ENCODE measurements at regions not wholly inside any gene's neighbourhood (a gene's known extent, or its start where the extent isn't known, plus 50 kb on each side); places are given as distances from the start of the nearest gene placed in this dataset.

GRCh38 chr13:34637636-34638035 is 304.4 kb upstream of the NBEA start:
- no peak overlapping the region for H3K27ac ChIP-seq
- no peak for TF ChIP-seq EP300 (IDR thresholded peaks at IDR 0.05)
- TF ChIP-seq POLR2AphosphoS5 (IDR thresholded peaks at IDR 0.05), result no peak
- no peak for TF ChIP-seq CTCF (IDR thresholded peaks at IDR 0.05)
- no peak for TF ChIP-seq POLR2A (IDR thresholded peaks at IDR 0.05)
- WGBS, 2 donors (ENCODE audit: low coverage in 1 of 2), result 84 to 100% methylated on average over 1 to 2 of the region's 2 CpGs
- no peaks in the 10 kb centered on the region for H3K36me3 ChIP-seq
- no peak overlapping the region for H3K4me3 ChIP-seq
- no peaks in the 10 kb centered on the region for H3K9me3 ChIP-seq
- ATAC-seq, result no peak
- no peaks in the 10 kb centered on the region for H3K27me3 ChIP-seq
- no peaks in the 10 kb centered on the region for H3K4me1 ChIP-seq

- H3K4me1 ChIP-seq, result no peaks in the 10 kb centered on the region
- ATAC-seq, result no peak
- TF ChIP-seq EP300 (IDR thresholded peaks at IDR 0.05), result no peak
- no peak for TF ChIP-seq POLR2A (IDR thresholded peaks at IDR 0.05)
- no peak for TF ChIP-seq POLR2AphosphoS5 (IDR thresholded peaks at IDR 0.05)
- H3K9me3 ChIP-seq, result no peaks in the 10 kb centered on the region
- no peak overlapping the region for H3K27ac ChIP-seq
- H3K4me3 ChIP-seq, result no peak overlapping the region
- no peaks in the 10 kb centered on the region for H3K36me3 ChIP-seq
- H3K27me3 ChIP-seq, result no peaks in the 10 kb centered on the region
- WGBS, 2 donors (ENCODE audit: low coverage in 1 of 2), result 100% methylated on average over 2 of the region's 2 CpGs
These were observed 303.2 kb upstream of the NBEA start for GRCh38 chr13:34638897-34639296.

- Histone ChIP-seq H3K4me3 (no peak overlapping the region), H3K9me3 (no peaks in the 10 kb centered on the region), H3K27me3 (no peaks in the 10 kb centered on the region), H3K4me1 (no peaks in the 10 kb centered on the region), H3K36me3 (no peaks in the 10 kb centered on the region), H3K27ac (no peak overlapping the region)
- WGBS, 2 donors (ENCODE audit: low coverage in 1 of 2), result 78 to 87% methylated on average over 6 to 7 of the region's 9 CpGs
- no peak for ATAC-seq
- TF ChIP-seq POLR2A (IDR thresholded peaks at IDR 0.05) (no peak), POLR2AphosphoS5 (IDR thresholded peaks at IDR 0.05) (no peak), EP300 (IDR thresholded peaks at IDR 0.05) (no peak), CTCF (IDR thresholded peaks at IDR 0.05) (no peak)
These were observed 301.7 kb upstream of the NBEA start for GRCh38 chr13:34640179-34640992.

- WGBS, 2 donors (ENCODE audit: low coverage in 1 of 2), result 80 to 100% methylated on average over 1 to 2 of the region's 4 CpGs
- Histone ChIP-seq H3K9me3 (no peaks in the 10 kb centered on the region), H3K4me3 (no peak overlapping the region), H3K27ac (no peak overlapping the region), H3K36me3 (no peaks in the 10 kb centered on the region), H3K4me1 (no peaks in the 10 kb centered on the region), H3K27me3 (no peaks in the 10 kb centered on the region)
- ATAC-seq, result no peak
- TF ChIP-seq POLR2A (IDR thresholded peaks at IDR 0.05) (no peak), EP300 (IDR thresholded peaks at IDR 0.05) (no peak), CTCF (IDR thresholded peaks at IDR 0.05) (no peak), POLR2AphosphoS5 (IDR thresholded peaks at IDR 0.05) (no peak)
These were observed 301.1 kb upstream of the NBEA start for GRCh38 chr13:34640993-34641330.

- no peak for ATAC-seq
- Histone ChIP-seq H3K4me1 (no peaks in the 10 kb centered on the region), H3K27me3 (no peaks in the 10 kb centered on the region), H3K36me3 (no peaks in the 10 kb centered on the region), H3K27ac (no peak overlapping the region), H3K4me3 (no peak overlapping the region), H3K9me3 (no peaks in the 10 kb centered on the region)
- WGBS, 2 donors (ENCODE audit: low coverage in 1 of 2), result 100% methylated on average over 1 of the region's 1 CpG
- TF ChIP-seq CTCF (IDR thresholded peaks at IDR 0.05) (no peak), EP300 (IDR thresholded peaks at IDR 0.05) (no peak), POLR2AphosphoS5 (IDR thresholded peaks at IDR 0.05) (no peak), POLR2A (IDR thresholded peaks at IDR 0.05) (no peak)
These were observed 294.5 kb upstream of the NBEA start for GRCh38 chr13:34647379-34648150.

All from gastroesophageal sphincter (tissue), 4 donors.